K562 (cell line): ENCODE measurements at regions not wholly inside any gene's neighbourhood (a gene's known extent, or its start where the extent isn't known, plus 50 kb on each side); places are given as distances from the start of the nearest gene placed in this dataset.

Source experiments
- ATAC-seq: fragments of 200-7000 bp; cut with Tn5 transposase; 3 replicates; pipeline ENCODE4 v1.9.1; 2020; ENCODE audit warnings: moderate library complexity
- BruUV-seq: library from RNA; stranded (reverse); fragments of 400-500 nt; replicated peaks from 2 replicates; lab custom pipeline; 2021; lab: Mats Ljungman, UMichigan
- CTCF ChIA-PET: fragments of 300-600 bp; formaldehyde crosslinking; extraction: SDS; loops from one replicate; lab custom pipeline; 2021; ENCODE audit warnings: low intra/inter-chr PET ratio; lab: Yijun Ruan, JAX
- POLR2A ChIA-PET: fragments of 300-600, 350-650 bp; sonication (Branson Sonifier 250); formaldehyde crosslinking; extraction: SDS; loops from one replicate; lab custom pipeline; 2021; ENCODE audit warnings: antibody characterized with exemption, inconsistent platforms; lab: Yijun Ruan, JAX
- DNase-seq, 4 experiments: peaks; one replicate each; pipeline versions ENCODE4 v3.0.0 to v3.0.0-alpha.2; 2011 to 2018; ENCODE audit warnings: low spot score in 3 of 4, mixed read lengths in 3 of 4; ENCODE audit errors: extremely low read depth in 1 of 4
- FAIRE-seq: peaks from 2 replicates; lab custom pipeline; 2011; peaks lifted over from hg19 to GRCh38; lab: Jason Lieb, UNC
- H2AFZ ChIP-seq: 2 replicates; pipeline ENCODE4 v1.6.0; 2011; ENCODE audit warnings: low read depth, low read length, control low read depth, inconsistent platforms
- H3K27ac ChIP-seq: fragments of 200-600 bp; 3 replicates; pipeline ENCODE4 v1.8.0; 2011; ENCODE audit warnings: low read depth, mild to moderate bottlenecking, control low read depth, inconsistent platforms, low read length, moderate library complexity, mixed read lengths; ENCODE audit errors: extremely low read depth
- H3K27me3 ChIP-seq, 2 experiments: fragments of 300-600 bp in 1 of 2; 2 replicates in 1 of 2; 3 replicates in 1 of 2; pipeline versions ENCODE4 v1.6.0 to v1.8.0; 2011; ENCODE audit warnings: inconsistent platforms in 2 of 2, low read length in 2 of 2, mild to moderate bottlenecking in 1 of 2, mixed read lengths in 1 of 2, moderate library complexity in 1 of 2; ENCODE audit not compliant: control insufficient read depth in 2 of 2, insufficient read depth in 2 of 2
- H3K36me3 ChIP-seq: fragments of 300-600 bp; 3 replicates; pipeline ENCODE4 v1.8.0; 2011; ENCODE audit warnings: mild to moderate bottlenecking, low read length, inconsistent platforms; ENCODE audit not compliant: control insufficient read depth, insufficient read depth
- H3K4me1 ChIP-seq, 2 experiments: fragments of 200-600 bp in 1 of 2; replicated peaks in 1 of 2; 2 replicates in 1 of 2; 3 replicates in 1 of 2; pipeline versions ENCODE4 v1.5.1 to v1.8.0; 2011; ENCODE audit warnings: inconsistent platforms in 2 of 2, low read length in 2 of 2, mild to moderate bottlenecking in 1 of 2, mixed read lengths in 1 of 2, moderate library complexity in 1 of 2; ENCODE audit not compliant: control insufficient read depth in 2 of 2, insufficient read depth in 2 of 2
- H3K4me2 ChIP-seq: 2 replicates; pipeline ENCODE4 v1.6.1; 2011; ENCODE audit warnings: low read length, control low read depth, inconsistent platforms, mixed read lengths; ENCODE audit not compliant: insufficient read depth
- H3K4me3 ChIP-seq: fragments of 200-600 bp; sonication (generic), shearing (Covaris generic); 2 replicates; pipeline ENCODE4 v1.5.1; 2016; ENCODE audit warnings: control low read depth, inconsistent platforms
- H3K79me2 ChIP-seq: fragments of 200-600 bp; 3 replicates; pipeline ENCODE4 v1.8.0; 2011; ENCODE audit warnings: low read length, inconsistent platforms; ENCODE audit not compliant: control insufficient read depth, insufficient read depth
- H3K9ac ChIP-seq, 2 experiments: 2 replicates each; pipeline versions ENCODE4 v1.6.0 to v1.6.1; 2011; ENCODE audit warnings: low read depth in 2 of 2, low read length in 2 of 2, control low read depth in 1 of 2, inconsistent platforms in 1 of 2, mild to moderate bottlenecking in 1 of 2, mixed read lengths in 1 of 2; ENCODE audit not compliant: insufficient read depth in 1 of 2
- H3K9me1 ChIP-seq: one replicate; pipeline ENCODE4 v1.6.0; 2011; ENCODE audit warnings: inconsistent platforms, mild to moderate bottlenecking, low read length, moderate library complexity; ENCODE audit not compliant: control insufficient read depth, insufficient read depth
- H3K9me3 ChIP-seq: replicated peaks from 2 replicates; pipeline ENCODE4 v1.5.1; 2011; ENCODE audit warnings: low read depth, low read length, inconsistent platforms; ENCODE audit not compliant: control insufficient read depth, insufficient read depth
- H4K20me1 ChIP-seq: replicated peaks from 2 replicates; pipeline ENCODE4 v1.6.1; 2011; ENCODE audit warnings: low read length, inconsistent platforms, mixed read lengths; ENCODE audit not compliant: control insufficient read depth, insufficient read depth
- ARID4B ChIP-seq: sonication (generic); formaldehyde crosslinking; IDR thresholded peaks from 2 replicates; pipeline ENCODE4 v1.8.0; 2022; ENCODE audit warnings: mild to moderate bottlenecking, missing genetic modification reagents
- CEBPZ ChIP-seq: fragments of 150-350 bp; IDR thresholded peaks from 2 replicates; pipeline ENCODE4 v1.6.1; 2014; ENCODE audit warnings: low read depth, mild to moderate bottlenecking, low read length, borderline replicate concordance
- L3MBTL2 ChIP-seq: fragments of 450-650 bp; IDR thresholded peaks from 2 replicates; pipeline ENCODE4 v1.6.1; 2016; ENCODE audit warnings: mild to moderate bottlenecking, moderate library complexity
- MAFG ChIP-seq: fragments of 450-650 bp; conservative IDR thresholded peaks from 2 replicates; pipeline ENCODE4 v1.6.1; 2016; ENCODE audit warnings: missing genetic modification characterization, missing compliant biosample characterization
- MTA1 ChIP-seq: fragments of 450-650 bp; IDR thresholded peaks from 2 replicates; pipeline ENCODE4 v1.6.1; 2017; ENCODE audit warnings: borderline replicate concordance
- MXI1 ChIP-seq: IDR thresholded peaks from 2 replicates; pipeline ENCODE4 v1.6.1; 2011; ENCODE audit warnings: low read depth, mild to moderate bottlenecking, improper control_type of control experiment, low read length
- PHB2 ChIP-seq: fragments of 450-650 bp; IDR thresholded peaks from 2 replicates; pipeline ENCODE4 v1.6.1; 2017; ENCODE audit warnings: low read depth
- SMARCE1 ChIP-seq: fragments of 450-650 bp; IDR thresholded peaks from 2 replicates; pipeline ENCODE4 v1.7.1; 2016; ENCODE audit warnings: mild to moderate bottlenecking
- SPI1 ChIP-seq: IDR thresholded peaks from 2 replicates; pipeline ENCODE4 v1.6.1; 2011; ENCODE audit warnings: low read depth, low read length, control low read depth, borderline replicate concordance
- ZFP36 ChIP-seq: fragments of 150-350 bp; IDR thresholded peaks from 2 replicates; pipeline ENCODE4 v1.6.1; 2018; ENCODE audit warnings: low read length, low read depth; ENCODE audit not compliant: partially characterized antibody
- ZHX1 ChIP-seq: fragments of 150-350 bp; conservative IDR thresholded peaks from 2 replicates; pipeline ENCODE4 v1.6.1; 2014; ENCODE audit warnings: low read length
- ZNF41 ChIP-seq: fragments of 250-450 bp; sonication (Bioruptor Pico); conservative IDR thresholded peaks from 2 replicates; pipeline ENCODE4 v1.4.0; 2020; ENCODE audit warnings: mild to moderate bottlenecking
- WGBS: fragments of 100-300 bp; shearing (Covaris generic); methylation state at CpG from one replicate; pipeline ENCODE4 v1.1.6; 2016; ENCODE audit warnings: low coverage, mixed read lengths; ENCODE audit not compliant: insufficient coverage; ENCODE audit errors: missing lambda C conversion rate; 5-methylcytosine and 5-hydroxymethylcytosine counted together
- in situ Hi-C: fragments of 300-500 bp; cut with MboI; formaldehyde crosslinking; loops from 4 replicates; pipeline ENCODE4 v1.15.0; 2018; ENCODE audit warnings: inconsistent platforms, mixed read lengths
- intact Hi-C: fragments of 100-400 bp; cut with micrococcal nuclease; formaldehyde crosslinking; loops from 2 replicates; pipeline ENCODE4 v1.14.2; 2022

- intact Hi-C loops: no loop called here
- BruUV-seq: no TSS peak
- no peak for TF ChIP-seq ZFP36
- TF ChIP-seq MXI1: no peak
- no peak for TF ChIP-seq SMARCE1
- no peak for TF ChIP-seq ZHX1
- TF ChIP-seq MAFG: no peak
- no peak for TF ChIP-seq MTA1
- TF ChIP-seq PHB2: no peak
- TF ChIP-seq ARID4B (CRISPR knock-in tag): no peak
- TF ChIP-seq CEBPZ: no peak
- no peak for TF ChIP-seq L3MBTL2
- TF ChIP-seq ZNF41: no peak
- TF ChIP-seq SPI1: no peak
Measured at GRCh38 chr13:104065328-104065727, 999.1 kb upstream of the SLC10A2 start.

More at GRCh38 chr13:104065328-104065727, 999.1 kb upstream of the SLC10A2 start:
- POLR2A ChIA-PET: no interaction called here
- no peak overlapping the region for H2AFZ ChIP-seq
- H3K4me2 ChIP-seq: no peak overlapping the region
- no peaks in the 10 kb centered on the region for H4K20me1 ChIP-seq
- 0% methylated on average over 2 of the region's 2 CpGs for WGBS
- H3K27ac ChIP-seq: no peak overlapping the region
- H3K27me3 ChIP-seq: no peaks in the 10 kb centered on the region
- H3K36me3 ChIP-seq: no peaks in the 10 kb centered on the region
- H3K4me3 ChIP-seq: no peak overlapping the region
- H3K9me3 ChIP-seq: no peaks in the 10 kb centered on the region
- no peak for ATAC-seq
- no peak for FAIRE-seq
- CTCF ChIA-PET: no interaction called here
- no peak for DNase-seq
- H3K4me1 ChIP-seq: no peaks in the 10 kb centered on the region
- H3K9me1 ChIP-seq: no peaks in the 10 kb centered on the region
- no peaks in the 10 kb centered on the region for H3K79me2 ChIP-seq
- no peak overlapping the region for H3K9ac ChIP-seq
- in situ Hi-C loops: no loop called here
